Heart right ventricle (tissue), 16 donors: ENCODE measurements at regions not wholly inside any gene's neighbourhood (a gene's known extent, or its start where the extent isn't known, plus 50 kb on each side); places are given as distances from the start of the nearest gene placed in this dataset.

Source experiments
- ATAC-seq, 8 donors: fragments of 200-7000 bp; cut with Tn5 transposase; one replicate each; pipeline ENCODE4 v1.9.1; 2020; ENCODE audit warnings: mild to moderate bottlenecking in 8 of 8, moderate library complexity in 8 of 8, moderate number of reproducible peaks in 1 of 8
- DNase-seq, 2 donors: peaks; one replicate each; pipeline ENCODE4 v3.0.0-alpha.2; 2020
- H3K27ac ChIP-seq, 10 donors: fragments of 200-600 bp; sonication (generic) in 2 of 10; one replicate each; pipeline versions ENCODE4 v1.5.0 to v1.8.0; 2020 to 2022; ENCODE audit warnings: mild to moderate bottlenecking in 3 of 10
- H3K27me3 ChIP-seq, 7 donors: fragments of 200-600 bp; one replicate each; pipeline ENCODE4 v1.8.0; 2021 to 2022; ENCODE audit warnings: mild to moderate bottlenecking in 2 of 7
- H3K36me3 ChIP-seq, 9 donors: fragments of 200-600 bp; sonication (generic) in 1 of 9; one replicate each; pipeline versions ENCODE4 v1.5.0 to v1.8.0; 2020 to 2022; ENCODE audit warnings: mild to moderate bottlenecking in 2 of 9
- H3K4me1 ChIP-seq, 9 donors: fragments of 200-600 bp; sonication (generic) in 1 of 9; one replicate each; pipeline versions ENCODE4 v1.5.0 to v1.8.0; 2020 to 2022; ENCODE audit warnings: mild to moderate bottlenecking in 4 of 9
- H3K4me3 ChIP-seq, 10 donors: fragments of 200-600 bp; sonication (generic) in 2 of 10; one replicate each; pipeline versions ENCODE4 v1.5.0 to v1.8.0; 2020 to 2022; ENCODE audit warnings: mild to moderate bottlenecking in 7 of 10, moderate library complexity in 2 of 10
- H3K9me3 ChIP-seq, 11 donors: fragments of 200-600 bp in 10 of 11; sonication (generic) in 2 of 11; one replicate each; pipeline versions ENCODE4 v1.5.0 to v1.8.0; 2013 to 2022; ENCODE audit warnings: mild to moderate bottlenecking in 2 of 11, control low read depth in 1 of 11, moderate library complexity in 1 of 11
- CTCF ChIP-seq, 9 donors: fragments of 200-600 bp; sonication (generic) in 2 of 9; IDR thresholded peaks; one replicate each; pipeline versions ENCODE4 v1.5.0 to v1.8.0; 2021 to 2022; ENCODE audit warnings: antibody characterized with exemption in 9 of 9, mild to moderate bottlenecking in 5 of 9, moderate library complexity in 1 of 9
- WGBS, 2 donors: extraction: QIAGEN DNeasy Blood & Tissue Kit; methylation state at CpG; one replicate each; pipeline ENCODE4 v1.1.7; 2013; ENCODE audit warnings: inconsistent platforms in 1 of 2; 5-methylcytosine and 5-hydroxymethylcytosine counted together
- intact Hi-C, 10 donors: fragments of 100-400 bp; cut with DNase I; formaldehyde crosslinking; loops; one replicate each; pipeline versions ENCODE4 v1.11.1 to v1.14.2; 2022
- donor health status: Arrhythmogenic right ventricular cardiomyopathy.
- donor health status: ischemic (EF 13 %, LVEDD 7.1; RV severe dilation, severe dysfunction).
- donor health status: healthy with polysubstance abuse.
- donor health status: DM: no; HTN: yes; CAD: no.
- donor health status: DM: no; HTN: no; CAD: no.
- donor health status: ischemic (EF 25% LVEDD 6.9; RV normal size, moderate dysfunction).
- donor health status: ischemic (EF 25% LVEDD 5.7; RV mildly dilated, moderate dysfunction).
- donor health status: healthy.
- donor health status: DM: yes; HTN: yes; CAD: no.
- donor health status: Ischemic cardiomyopathy.
- donor health status: ischemic (EF 35%, LVEDD 5.7; RV mildly dilated, moderate dysfunction).
- donor health status: nonischemic (EF 11% LVEDD 7.7; RV severe dilation, severe dysfunction).
- donor health status: DM: yes; HTN: yes; CAD: no.
- donor health status: PGD.
- donor health status: ischemic (EF 29% LVEDD 5.4; RV normal size, mild dysfunction).
- donor health status: nonischemic (EF 23%, LVEDD 6.1; RV moderate dilation, normal function).

- no peak for TF ChIP-seq CTCF (IDR thresholded peaks at IDR 0.05)
- Histone ChIP-seq H3K27ac (no peak overlapping the region), H3K27me3 (no peaks in the 10 kb centered on the region), H3K9me3 (peaks cover 0 to 20% (median 3%) of the 10 kb centered on the region in 11 donors), H3K36me3 (no peaks in the 10 kb centered on the region), H3K4me3 (no peak overlapping the region), H3K4me1 (no peaks in the 10 kb centered on the region)
- ATAC-seq (no peak), DNase-seq (no peak)
- 82 to 87% methylated on average over 1 of the region's 1 CpG for WGBS, 2 donors
- intact Hi-C loops: no loop called here
Measured at GRCh38 chr10:90470966-90471365, 386.9 kb downstream of the HTR7 start.

- ATAC-seq: no peak
- DNase-seq: no peak
- Histone ChIP-seq H3K27me3 (no peaks in the 10 kb centered on the region), H3K27ac (no peak overlapping the region), H3K36me3 (no peaks in the 10 kb centered on the region), H3K4me1 (no peaks in the 10 kb centered on the region), H3K9me3 (no peaks in the 10 kb centered on the region), H3K4me3 (no peak overlapping the region)
- intact Hi-C loops: no loop called here
- TF ChIP-seq CTCF (IDR thresholded peaks at IDR 0.05): no peak
Measured at GRCh38 chr10:90480466-90480865, 377.4 kb downstream of the HTR7 start.

- intact Hi-C loops: no loop called here
- ATAC-seq (no peak), DNase-seq (no peak)
- H3K27ac ChIP-seq: no peak overlapping the region
- H3K9me3 ChIP-seq: no peaks in the 10 kb centered on the region
- H3K4me3 ChIP-seq: no peak overlapping the region
- no peaks in the 10 kb centered on the region for H3K27me3 ChIP-seq
- no peaks in the 10 kb centered on the region for H3K4me1 ChIP-seq
- TF ChIP-seq CTCF (IDR thresholded peaks at IDR 0.05): no peak
- 82 to 83% methylated on average over 4 of the region's 4 CpGs for WGBS, 2 donors
- H3K36me3 ChIP-seq: no peaks in the 10 kb centered on the region
Measured at GRCh38 chr10:90481326-90481923, 376.4 kb downstream of the HTR7 start.

- intact Hi-C loops: no loop called here
- DNase-seq: peak; percentile 7 to 13
- peak in 5 of 8 donors; percentile 9 to 67 (median 39) for ATAC-seq
- H3K4me1 ChIP-seq: no peaks in the 10 kb centered on the region
- TF ChIP-seq CTCF (IDR thresholded peaks at IDR 0.05): no peak
- 75 to 88% methylated on average over 2 to 3 of the region's 3 CpGs for WGBS, 2 donors
- H3K36me3 ChIP-seq: no peaks in the 10 kb centered on the region
- H3K4me3 ChIP-seq: no peak overlapping the region
- H3K9me3 ChIP-seq: peaks cover 0 to 1% (median 0%) of the 10 kb centered on the region in 11 donors
- peaks cover 0 to 7% (median 0%) of the 10 kb centered on the region in 7 donors for H3K27me3 ChIP-seq
- no peak overlapping the region for H3K27ac ChIP-seq
Measured at GRCh38 chr10:90484518-90484917, 373.3 kb downstream of the HTR7 start.
